OCI-LY1 (cell line): ENCODE measurements at regions not wholly inside any gene's neighbourhood (a gene's known extent, or its start where the extent isn't known, plus 50 kb on each side); places are given as distances from the start of the nearest gene placed in this dataset.

Experiments used
- H2AFZ ChIP-seq: fragments of 200-600 bp; sonication (generic), shearing (Covaris generic); 2 replicates; pipeline ENCODE4 v1.6.0; 2014; ENCODE audit warnings: antibody characterized with exemption, mild to moderate bottlenecking, low read length
- H3F3A ChIP-seq: fragments of 200-600 bp; sonication (generic), shearing (Covaris generic); 2 replicates; pipeline ENCODE4 v1.6.0; 2014; ENCODE audit warnings: mild to moderate bottlenecking, antibody characterized with exemption, low read length, moderate library complexity; ENCODE audit not compliant: insufficient read depth
- H3K27ac ChIP-seq: fragments of 200-600 bp; sonication (generic); 2 replicates; pipeline ENCODE4 v1.5.1; 2014; ENCODE audit warnings: low read length, mixed run types, mild to moderate bottlenecking, low read depth; ENCODE audit not compliant: poor library complexity, severe bottlenecking
- H3K27me3 ChIP-seq: fragments of 200-600 bp; sonication (generic); 2 replicates; pipeline ENCODE4 v1.6.0; 2014; ENCODE audit warnings: antibody characterized with exemption, mild to moderate bottlenecking, low read length, moderate library complexity; ENCODE audit not compliant: insufficient read depth
- H3K36me3 ChIP-seq: fragments of 200-600 bp; sonication (generic); 2 replicates; pipeline ENCODE4 v1.6.1; 2014; ENCODE audit warnings: mild to moderate bottlenecking, antibody characterized with exemption, low read length, moderate library complexity, mixed read lengths; ENCODE audit not compliant: insufficient read depth
- H3K4me1 ChIP-seq: fragments of 200-600 bp; sonication (generic); 2 replicates; pipeline ENCODE4 v1.5.1; 2014; ENCODE audit warnings: mild to moderate bottlenecking, low read length, moderate library complexity; ENCODE audit not compliant: insufficient read depth, severe bottlenecking
- H3K4me2 ChIP-seq: fragments of 200-600 bp; sonication (generic), shearing (Covaris generic); 2 replicates; pipeline ENCODE4 v1.6.1; 2014; ENCODE audit warnings: low read length
- H3K4me3 ChIP-seq: fragments of 200-600 bp; sonication (generic); 2 replicates; pipeline ENCODE4 v1.5.1; 2014; ENCODE audit warnings: low read length, low read depth, mild to moderate bottlenecking, mixed read lengths; ENCODE audit not compliant: poor library complexity, severe bottlenecking
- H3K79me2 ChIP-seq: fragments of 200-600 bp; shearing (Covaris generic); 2 replicates; pipeline ENCODE4 v1.6.1; 2016; ENCODE audit warnings: mixed run types, low read length, mixed read lengths; ENCODE audit not compliant: insufficient read depth
- H3K9ac ChIP-seq: fragments of 200-600 bp; sonication (generic), shearing (Covaris generic); 2 replicates; pipeline ENCODE4 v1.6.1; 2014; ENCODE audit warnings: mild to moderate bottlenecking, low read length, mixed read lengths
- H3K9me2 ChIP-seq: fragments of 200-600 bp; sonication (generic), shearing (Covaris generic); 2 replicates; pipeline ENCODE4 v1.6.1; 2014; ENCODE audit warnings: low read depth, mild to moderate bottlenecking, low read length, mixed read lengths
- H3K9me3 ChIP-seq: fragments of 200-600 bp; shearing (Covaris generic); 2 replicates; pipeline ENCODE4 v1.6.1; 2014; ENCODE audit warnings: low read length, mixed read lengths
- H4K20me1 ChIP-seq: fragments of 200-600 bp; sonication (generic), shearing (Covaris generic); 2 replicates; pipeline ENCODE4 v1.6.0; 2016; ENCODE audit warnings: mild to moderate bottlenecking, low read length; ENCODE audit not compliant: insufficient read depth
- EZH2 ChIP-seq: fragments of 200-600 bp; sonication (generic), shearing (Covaris generic); IDR thresholded peaks from 2 replicates; pipeline ENCODE4 v1.8.0; 2017; ENCODE audit warnings: borderline replicate concordance, mixed run types, mild to moderate bottlenecking, antibody characterized with exemption, low read length, moderate library complexity, mixed read lengths
- TF ChIP-seq, protein P1 (sequence below): fragments of 200-600 bp; sonication (generic), shearing (Covaris generic); IDR thresholded peaks from 2 replicates; pipeline ENCODE4 v1.5.1; 2017; ENCODE audit warnings: mild to moderate bottlenecking, antibody characterized with exemption, low read length, moderate library complexity, mixed read lengths

DNA sequence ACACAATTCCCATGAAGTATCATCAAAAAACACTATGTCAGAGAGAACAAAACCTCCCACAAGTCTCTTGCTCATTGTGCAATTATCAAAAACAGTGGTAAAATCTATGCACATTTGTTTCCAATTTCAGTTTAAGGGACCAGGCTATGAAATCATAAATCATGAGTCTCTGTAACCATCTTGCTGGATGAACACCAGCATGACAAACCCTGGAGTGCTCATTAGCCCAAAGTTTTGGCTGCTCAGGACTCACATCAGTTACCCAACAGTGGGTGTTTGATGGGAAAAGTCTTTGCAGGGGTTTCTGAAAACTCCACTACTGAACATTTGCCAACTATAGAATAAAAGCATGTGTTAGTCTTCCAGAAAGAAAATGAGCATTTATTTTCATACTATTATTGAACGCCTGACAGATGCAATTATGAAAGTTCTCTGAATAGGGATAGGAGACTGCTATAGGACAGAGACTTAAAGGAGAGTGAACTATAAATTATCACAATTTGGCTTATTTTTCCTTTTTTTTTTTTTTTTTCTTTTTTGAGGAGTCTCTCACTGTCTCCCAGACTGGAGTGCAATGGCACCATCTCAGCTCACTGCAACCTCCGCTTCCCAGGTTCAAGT lies 240.8 kb upstream of the KCNMB2 start:
- H3K4me1 ChIP-seq: no peaks in the 10 kb centered on the region
- H3K27ac ChIP-seq: no peak overlapping the region
- no peak overlapping the region for H3K4me3 ChIP-seq
- no peak overlapping the region for H3K9ac ChIP-seq
- H2AFZ ChIP-seq: no peak overlapping the region
- no peaks in the 10 kb centered on the region for H3F3A ChIP-seq
- H3K9me2 ChIP-seq: no peaks in the 10 kb centered on the region
- TF ChIP-seq, protein P1, sequence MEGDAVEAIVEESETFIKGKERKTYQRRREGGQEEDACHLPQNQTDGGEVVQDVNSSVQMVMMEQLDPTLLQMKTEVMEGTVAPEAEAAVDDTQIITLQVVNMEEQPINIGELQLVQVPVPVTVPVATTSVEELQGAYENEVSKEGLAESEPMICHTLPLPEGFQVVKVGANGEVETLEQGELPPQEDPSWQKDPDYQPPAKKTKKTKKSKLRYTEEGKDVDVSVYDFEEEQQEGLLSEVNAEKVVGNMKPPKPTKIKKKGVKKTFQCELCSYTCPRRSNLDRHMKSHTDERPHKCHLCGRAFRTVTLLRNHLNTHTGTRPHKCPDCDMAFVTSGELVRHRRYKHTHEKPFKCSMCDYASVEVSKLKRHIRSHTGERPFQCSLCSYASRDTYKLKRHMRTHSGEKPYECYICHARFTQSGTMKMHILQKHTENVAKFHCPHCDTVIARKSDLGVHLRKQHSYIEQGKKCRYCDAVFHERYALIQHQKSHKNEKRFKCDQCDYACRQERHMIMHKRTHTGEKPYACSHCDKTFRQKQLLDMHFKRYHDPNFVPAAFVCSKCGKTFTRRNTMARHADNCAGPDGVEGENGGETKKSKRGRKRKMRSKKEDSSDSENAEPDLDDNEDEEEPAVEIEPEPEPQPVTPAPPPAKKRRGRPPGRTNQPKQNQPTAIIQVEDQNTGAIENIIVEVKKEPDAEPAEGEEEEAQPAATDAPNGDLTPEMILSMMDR: no peak
- no peak for TF ChIP-seq EZH2
- H4K20me1 ChIP-seq: no peaks in the 10 kb centered on the region
- no peaks in the 10 kb centered on the region for H3K9me3 ChIP-seq
- no peaks in the 10 kb centered on the region for H3K79me2 ChIP-seq
- no peaks in the 10 kb centered on the region for H3K27me3 ChIP-seq
- H3K36me3 ChIP-seq: no peaks in the 10 kb centered on the region
- no peak overlapping the region for H3K4me2 ChIP-seq

DNA sequence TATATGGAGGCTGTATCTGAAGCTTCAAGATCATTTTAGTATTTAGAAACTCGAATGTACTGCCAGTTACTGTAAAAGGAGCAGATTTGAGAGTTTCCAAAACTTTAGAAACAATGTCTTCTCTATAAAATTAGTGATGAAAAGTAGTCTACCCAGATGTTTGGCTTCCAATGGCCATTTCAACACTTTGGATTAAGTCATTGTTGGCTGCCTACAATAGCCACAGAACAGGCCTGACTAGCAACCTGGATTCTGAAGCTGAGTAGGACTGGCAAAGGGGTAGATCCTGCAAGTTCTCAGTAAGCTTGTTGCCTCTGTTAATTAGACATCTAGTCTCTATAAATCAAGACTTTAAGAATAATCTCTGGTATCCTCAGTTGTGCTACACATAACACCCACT lies 239.0 kb upstream of the KCNMB2 start:
- Histone ChIP-seq H3K4me3 (no peak overlapping the region), H3K79me2 (no peaks in the 10 kb centered on the region), H3K27ac (no peak overlapping the region), H3F3A (no peaks in the 10 kb centered on the region), H2AFZ (no peak overlapping the region), H3K36me3 (no peaks in the 10 kb centered on the region), H3K27me3 (no peaks in the 10 kb centered on the region), H3K9me3 (no peaks in the 10 kb centered on the region), H3K9ac (no peak overlapping the region), H3K4me2 (no peak overlapping the region), H4K20me1 (no peaks in the 10 kb centered on the region), H3K9me2 (no peaks in the 10 kb centered on the region), H3K4me1 (no peaks in the 10 kb centered on the region)
- TF ChIP-seq, protein P1: no peak
- TF ChIP-seq EZH2: no peak

DNA sequence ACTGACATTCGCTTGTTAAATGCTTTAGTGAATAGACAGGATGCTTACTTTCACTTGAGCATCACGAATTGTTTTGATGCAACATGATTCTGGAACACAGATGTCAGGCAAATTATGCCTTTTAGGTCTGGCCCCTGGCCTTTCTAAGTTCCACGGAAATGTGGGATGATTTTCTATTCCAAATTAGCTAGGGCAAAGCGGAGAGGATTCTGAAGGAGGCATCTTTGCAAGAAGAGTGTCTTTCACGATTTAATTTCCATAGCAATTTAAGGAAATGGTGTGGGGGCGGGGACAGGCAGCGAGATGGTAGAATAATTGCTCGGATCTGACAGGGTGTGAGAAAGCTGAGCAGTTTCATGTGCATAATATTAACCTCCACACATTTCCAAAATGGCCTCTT lies 238.5 kb upstream of the KCNMB2 start:
- Histone ChIP-seq H3K79me2 (no peaks in the 10 kb centered on the region), H3K27ac (no peak overlapping the region), H3K9ac (no peak overlapping the region), H3K4me3 (no peak overlapping the region), H4K20me1 (no peaks in the 10 kb centered on the region), H3K9me2 (no peaks in the 10 kb centered on the region), H3F3A (no peaks in the 10 kb centered on the region), H3K27me3 (no peaks in the 10 kb centered on the region), H2AFZ (no peak overlapping the region), H3K4me2 (no peak overlapping the region), H3K9me3 (no peaks in the 10 kb centered on the region), H3K4me1 (no peaks in the 10 kb centered on the region), H3K36me3 (no peaks in the 10 kb centered on the region)
- TF ChIP-seq, protein P1: no peak
- TF ChIP-seq EZH2: no peak
